Astrocyte of the spinal cord (primary cell): ENCODE measurements at regions not wholly inside any gene's neighbourhood (a gene's known extent, or its start where the extent isn't known, plus 50 kb on each side); places are given as distances from the start of the nearest gene placed in this dataset.

Source experiments
- DNase-seq: peaks from one replicate; pipeline ENCODE4 v3.0.0; 2011; ENCODE audit warnings: low read depth, low spot score
- H3K4me3 ChIP-seq: 2 replicates; pipeline ENCODE4 v1.5.1; 2011; ENCODE audit warnings: low read depth, mild to moderate bottlenecking, low read length, moderate library complexity
- CTCF ChIP-seq: IDR thresholded peaks from 2 replicates; pipeline ENCODE4 v1.5.1; 2012; ENCODE audit warnings: low read depth, mild to moderate bottlenecking, low read length, inconsistent platforms
- in situ Hi-C: cut with HindIII; loops from 2 replicates; pipeline ENCODE4 v1.10.0; 2017; ENCODE audit warnings: low sequenced_read_pairs

DNA sequence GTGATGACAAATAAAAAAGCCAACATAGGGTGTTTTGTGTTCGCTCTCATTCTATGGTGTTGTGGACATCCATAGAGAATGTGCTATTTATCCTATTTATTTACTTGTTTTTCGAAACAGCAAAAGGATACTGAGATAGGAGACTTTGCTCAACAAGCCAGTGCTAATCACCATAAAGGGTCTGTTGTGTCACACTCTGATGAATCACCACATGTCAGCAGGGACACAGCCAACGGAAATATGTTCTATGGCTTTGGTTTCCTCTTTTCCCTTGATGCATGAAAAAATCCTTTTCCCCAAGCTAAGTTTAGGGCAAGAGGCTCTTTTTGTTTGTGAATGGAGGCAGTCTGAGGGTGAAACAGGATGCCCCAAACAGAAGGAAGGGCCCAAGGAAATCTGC is 154.3 kb downstream of the RNF152 start:
- TF ChIP-seq CTCF = no peak
- in situ Hi-C loops = no loop called here
- DNase-seq = no peak
- H3K4me3 ChIP-seq = no peak overlapping the region

DNA sequence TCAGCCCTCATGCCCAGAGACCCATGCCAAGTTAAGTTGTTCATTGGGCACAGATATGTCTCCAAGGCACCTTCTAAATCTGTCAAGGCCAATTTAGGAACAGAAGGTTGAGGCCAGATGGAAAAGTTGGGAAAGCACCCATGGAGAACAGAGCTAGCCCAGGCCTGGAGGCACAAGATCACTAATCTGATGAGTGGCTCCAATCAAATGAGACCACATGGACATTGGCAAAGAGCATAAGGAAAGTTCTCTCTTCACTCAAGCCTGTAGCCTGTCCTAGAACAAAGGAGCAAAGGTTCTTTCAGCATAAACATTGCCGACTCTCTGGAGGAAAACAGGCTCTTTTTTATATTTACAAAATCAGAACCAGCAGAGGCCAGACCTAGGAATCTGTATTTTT is 154.8 kb downstream of the RNF152 start:
- H3K4me3 ChIP-seq = no peak overlapping the region
- no peak for DNase-seq
- TF ChIP-seq CTCF = no peak
- in situ Hi-C loops = no loop called here

DNA sequence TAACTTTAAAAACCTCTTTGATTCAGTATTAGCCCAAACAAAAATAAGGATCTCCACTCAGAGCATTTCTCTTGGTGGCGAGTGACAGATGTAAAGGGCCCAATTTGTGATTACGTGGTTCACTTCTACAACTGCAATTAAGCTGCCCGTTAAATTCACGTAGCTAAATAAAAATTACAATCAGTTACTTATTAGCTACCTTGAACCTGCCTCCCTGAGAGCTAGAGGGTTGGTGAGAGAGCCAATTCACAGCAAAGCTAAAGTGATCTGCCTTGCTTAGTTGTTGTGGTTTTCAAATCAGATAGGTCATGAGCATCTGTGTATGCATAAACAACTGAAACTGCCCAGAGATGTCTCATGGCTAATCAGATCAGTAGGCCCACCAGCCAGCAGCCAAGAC is 156.7 kb downstream of the RNF152 start:
- in situ Hi-C loops = no loop called here

GRCh38 chr18:61735564-61736102 is 157.2 kb downstream of the RNF152 start:
- H3K4me3 ChIP-seq = no peak overlapping the region
- TF ChIP-seq CTCF = no peak
- no peak for DNase-seq
- in situ Hi-C loops = no loop called here

More for the DNA sequence above, 156.7 kb downstream of the RNF152 start:
- no peak overlapping the region for H3K4me3 ChIP-seq
- no peak for DNase-seq
- no peak for TF ChIP-seq CTCF

- TF ChIP-seq CTCF = no peak
- in situ Hi-C loops = no loop called here
- no peak for DNase-seq
- H3K4me3 ChIP-seq = no peak overlapping the region
Observed at GRCh38 chr18:61734396-61734795, 158.4 kb downstream of the RNF152 start.

GRCh38 chr18:61732854-61733253 is 160.0 kb downstream of the RNF152 start:
- DNase-seq = no peak
- no peak for TF ChIP-seq CTCF
- no peak overlapping the region for H3K4me3 ChIP-seq
- in situ Hi-C loops = no loop called here
